MM.1S (cell line): ENCODE measurements at regions not wholly inside any gene's neighbourhood (a gene's known extent, or its start where the extent isn't known, plus 50 kb on each side); places are given as distances from the start of the nearest gene placed in this dataset.

ENCODE experiments used
- CTCF ChIP-seq: fragments of 300-600 bp; sonication (generic); IDR thresholded peaks from 2 replicates; pipeline ENCODE4 v1.5.1; 2016; ENCODE audit warnings: antibody characterized with exemption, low read length, mixed read lengths
- EZH2 ChIP-seq: fragments of 300-600 bp; sonication (generic); optimal IDR thresholded peaks from 2 replicates; pipeline ENCODE3; 2017; ENCODE audit warnings: low read depth, mild to moderate bottlenecking, antibody characterized with exemption, low read length, mixed read lengths
- EZH2phosphoT487 ChIP-seq: fragments of 300-600 bp; sonication (generic); IDR thresholded peaks from 2 replicates; pipeline ENCODE4 v1.6.1; 2018; ENCODE audit warnings: antibody characterized with exemption, low read length

DNA sequence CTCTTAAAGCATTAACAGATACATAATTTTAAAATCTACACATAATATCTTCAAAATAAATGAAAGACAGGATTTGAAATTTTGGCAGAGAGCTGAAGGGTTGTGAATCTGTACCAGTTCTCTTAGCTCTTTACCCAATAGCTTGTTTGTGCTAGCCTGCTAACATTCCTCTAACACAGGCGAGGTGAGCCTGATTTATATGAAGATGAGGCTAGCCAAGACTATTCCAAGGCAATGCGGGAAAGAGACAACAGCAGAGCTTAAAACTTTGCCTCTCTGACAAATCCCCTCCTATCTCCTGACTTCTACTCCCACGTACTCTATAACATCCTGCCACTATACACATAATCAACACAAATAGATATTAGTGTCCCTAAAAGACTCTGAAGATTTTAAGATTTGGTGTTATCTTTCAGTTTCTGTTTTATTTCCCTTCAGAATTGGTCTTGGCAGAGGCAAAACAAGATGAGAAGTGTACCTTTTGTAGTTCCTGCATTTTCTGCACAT is 745.6 kb upstream of the ZNF608 start:
- no peak for TF ChIP-seq CTCF
- no peak for TF ChIP-seq EZH2phosphoT487
- no peak for TF ChIP-seq EZH2
